HG03045 (cell line): ENCODE measurements at regions not wholly inside any gene's neighbourhood (a gene's known extent, or its start where the extent isn't known, plus 50 kb on each side); places are given as distances from the start of the nearest gene placed in this dataset.

Experiments
- ATAC-seq: cut with Tn5 transposase; IDR thresholded peaks from one replicate; pipeline ENCODE4 v1.9.1; 2021; ENCODE audit warnings: mild to moderate bottlenecking, moderate library complexity; ENCODE audit not compliant: unreplicated experiment

GRCh38 chr2:177340158-177340557, 52.4 kb upstream of the AGPS start:
- no peak for ATAC-seq

- ATAC-seq = no peak
Observed at GRCh38 chr2:177342736-177343135, 49.8 kb upstream of the AGPS start.
